ENCODE measurements at regions not wholly inside any gene's neighbourhood (a gene's known extent, or its start where the extent isn't known, plus 50 kb on each side); places are given as distances from the start of the nearest gene placed in this dataset.

GRCh38 chr4:66625480-66625879 lies 919.8 kb downstream of the CENPC start:
- no peak for TF ChIP-seq CTCF (conservative IDR thresholded peaks at IDR 0.05; ENCODE audit: low read depth, low read length)
- no peak for DNase-seq (ENCODE audit: low read depth)
- no peak overlapping the region for H3K4me3 ChIP-seq (ENCODE audit: low read length)

GRCh38 chr4:66613591-66613990 lies 931.7 kb downstream of the CENPC start:
- DNase-seq (ENCODE audit: low read depth): no peak
- no peak overlapping the region for H3K4me3 ChIP-seq (ENCODE audit: low read length)
- TF ChIP-seq CTCF (conservative IDR thresholded peaks at IDR 0.05; ENCODE audit: low read depth, low read length): no peak

- DNase-seq (ENCODE audit: low read depth): no peak
- no peak overlapping the region for H3K4me3 ChIP-seq (ENCODE audit: low read length)
- TF ChIP-seq CTCF (conservative IDR thresholded peaks at IDR 0.05; ENCODE audit: low read depth, low read length): no peak
Measured at GRCh38 chr4:66609014-66609413, 936.3 kb downstream of the CENPC start.

GRCh38 chr4:66606908-66607307 lies 936.6 kb upstream of the EPHA5 start:
- no peak overlapping the region for H3K4me3 ChIP-seq (ENCODE audit: low read length)
- TF ChIP-seq CTCF (conservative IDR thresholded peaks at IDR 0.05; ENCODE audit: low read depth, low read length): no peak
- no peak for DNase-seq (ENCODE audit: low read depth)

- TF ChIP-seq CTCF (conservative IDR thresholded peaks at IDR 0.05; ENCODE audit: low read depth, low read length): no peak
- DNase-seq (ENCODE audit: low read depth): no peak
- no peak overlapping the region for H3K4me3 ChIP-seq (ENCODE audit: low read length)
Measured at GRCh38 chr4:66606215-66606614, 935.9 kb upstream of the EPHA5 start.

GRCh38 chr4:66604192-66604591 lies 933.9 kb upstream of the EPHA5 start:
- H3K4me3 ChIP-seq (ENCODE audit: low read length): no peak overlapping the region
- TF ChIP-seq CTCF (conservative IDR thresholded peaks at IDR 0.05; ENCODE audit: low read depth, low read length): no peak
- DNase-seq (ENCODE audit: low read depth): no peak

- no peak overlapping the region for H3K4me3 ChIP-seq (ENCODE audit: low read length)
- no peak for DNase-seq (ENCODE audit: low read depth)
- no peak for TF ChIP-seq CTCF (conservative IDR thresholded peaks at IDR 0.05; ENCODE audit: low read depth, low read length)
Measured at GRCh38 chr4:66602622-66603021, 932.3 kb upstream of the EPHA5 start.

Measured in retinal pigment epithelial cell (primary cell).